ENCODE measurements at regions not wholly inside any gene's neighbourhood (a gene's known extent, or its start where the extent isn't known, plus 50 kb on each side); places are given as distances from the start of the nearest gene placed in this dataset.

GRCh38 chr9:134987906-134988700 lies 70.4 kb upstream of the FCN1 start:
- no peak for DNase-seq

DNA sequence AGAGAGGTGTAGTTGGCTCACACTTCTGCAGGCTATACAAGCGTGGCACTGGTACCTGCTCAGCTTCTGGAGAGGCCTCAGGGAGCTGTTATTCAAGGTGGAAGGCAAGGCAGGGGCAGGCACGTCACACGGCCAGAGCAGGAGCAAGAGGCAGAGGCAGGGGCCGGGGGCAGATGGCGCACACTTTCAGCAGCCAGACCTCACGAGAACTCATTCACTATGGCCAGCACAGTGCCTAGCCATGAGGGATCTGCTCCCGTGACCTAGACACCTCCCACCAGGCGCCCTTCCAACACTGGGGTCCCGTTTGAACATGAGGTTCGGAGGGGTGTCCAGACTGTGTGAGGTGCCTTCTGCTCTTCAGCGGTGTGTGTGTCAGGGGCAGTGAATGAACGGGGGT lies 71.0 kb upstream of the FCN1 start:
- DNase-seq = no peak

DNA sequence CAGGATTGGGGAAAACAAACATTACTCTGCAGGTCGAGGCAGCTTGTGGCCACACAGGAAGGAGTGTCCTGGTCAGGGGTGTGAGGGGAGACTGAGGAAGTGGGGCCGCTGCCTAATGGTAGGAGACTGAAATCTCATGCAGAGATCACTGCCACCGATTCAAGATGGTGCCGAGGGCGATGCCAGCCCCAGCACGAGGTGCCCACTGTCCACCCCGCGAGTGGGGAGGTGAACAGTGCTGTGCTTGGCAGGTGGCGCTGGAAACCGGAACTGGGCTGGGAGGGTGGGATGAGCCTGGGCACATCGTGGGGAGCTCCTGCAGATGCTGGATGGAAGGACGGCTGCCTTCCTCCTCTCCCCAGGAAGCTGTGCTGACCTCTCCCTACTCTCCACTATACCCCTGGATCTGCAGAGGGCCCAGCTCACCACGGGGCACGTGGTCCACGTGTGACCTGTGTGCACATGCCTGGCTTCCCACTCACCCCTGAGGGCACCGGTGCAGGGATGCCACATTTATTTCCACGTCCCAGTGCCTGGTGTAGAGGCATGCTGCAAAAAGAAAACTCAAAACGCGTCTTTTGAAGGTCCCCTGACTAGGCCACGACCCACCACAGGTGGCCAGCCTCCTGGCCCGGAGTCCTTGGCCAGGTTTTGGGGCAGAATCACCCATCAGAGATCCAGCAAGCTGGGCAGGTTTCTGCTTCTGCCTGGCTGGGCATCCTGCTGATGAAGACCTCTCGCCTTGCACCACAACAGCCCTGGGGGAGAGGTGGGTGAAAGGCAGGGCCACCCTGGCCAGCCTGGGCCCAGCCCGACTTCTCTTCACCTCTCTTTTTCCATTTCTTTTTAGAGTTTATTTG lies 71.7 kb upstream of the FCN1 start:
- DNase-seq = no peak

DNA sequence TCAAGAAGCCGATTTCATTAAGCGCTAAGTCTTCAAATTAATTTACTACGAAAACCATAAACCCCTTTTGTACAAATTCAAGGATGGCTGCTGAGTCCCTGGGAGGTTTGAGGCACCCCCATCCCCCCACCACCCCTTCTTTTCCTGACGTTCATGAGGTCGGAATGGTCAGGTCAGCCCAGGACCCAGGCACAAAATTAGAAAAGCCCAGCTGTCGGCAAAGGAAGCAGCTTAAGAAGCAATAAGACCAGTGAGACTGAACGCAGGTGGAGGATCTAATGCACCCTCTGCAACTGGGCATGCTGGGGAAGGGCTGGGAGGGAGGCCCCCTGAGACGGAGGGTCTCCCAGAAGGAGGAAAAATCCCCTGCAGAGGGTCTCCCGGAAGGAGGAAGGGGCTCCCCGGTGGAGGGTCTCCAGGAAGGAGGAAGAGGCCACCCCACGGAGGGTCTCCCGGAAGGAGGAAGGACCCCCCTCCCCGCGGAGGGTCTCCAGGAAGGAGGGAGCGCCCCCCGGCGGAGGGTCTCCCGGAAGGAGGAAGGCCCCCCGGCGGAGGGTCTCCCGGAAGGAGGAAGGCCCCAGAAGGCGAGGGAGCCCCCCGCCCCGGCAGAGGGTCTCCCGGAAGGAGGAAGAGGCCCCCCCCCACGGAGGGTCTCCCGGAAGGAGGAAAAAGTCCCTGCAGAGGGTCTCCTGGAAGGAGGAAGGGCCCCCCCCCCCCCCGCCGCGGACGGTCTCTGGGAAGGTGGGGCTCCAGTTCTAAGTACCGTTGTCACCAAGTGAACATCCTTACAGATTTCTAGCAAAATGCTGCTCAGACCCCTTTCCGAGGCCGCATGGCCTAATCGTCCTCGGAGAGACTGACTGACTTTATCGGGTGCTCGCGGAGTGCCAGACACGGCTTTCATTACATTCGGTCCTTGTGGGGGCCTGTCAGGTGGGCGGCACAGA lies 74.4 kb upstream of the FCN1 start:
- DNase-seq = no peak

GRCh38 chr9:134992755-134993124 lies 75.0 kb upstream of the FCN1 start:
- no peak for DNase-seq

DNA sequence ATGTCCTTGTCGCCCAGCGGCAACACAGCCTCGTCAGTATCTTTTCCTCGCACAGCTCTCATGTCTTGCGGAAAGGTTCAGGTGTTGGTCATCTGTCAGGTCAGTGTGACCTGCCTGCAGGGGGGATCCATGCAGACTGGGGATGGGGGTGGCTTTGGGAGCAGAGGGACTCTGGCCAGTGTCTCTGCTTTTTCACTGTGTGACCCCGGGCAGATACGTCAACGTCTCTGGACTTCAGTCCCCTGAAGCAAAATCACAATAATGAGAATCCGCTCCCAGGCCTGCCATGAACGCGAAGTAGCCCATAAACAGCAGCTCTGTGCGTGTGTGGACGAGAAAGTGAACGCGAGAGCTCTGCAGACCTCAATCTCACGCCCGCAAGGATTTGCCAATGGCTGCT lies 75.7 kb upstream of the FCN1 start:
- DNase-seq = no peak

GRCh38 chr9:134993996-134994720 lies 76.4 kb upstream of the FCN1 start:
- DNase-seq = no peak

DNA sequence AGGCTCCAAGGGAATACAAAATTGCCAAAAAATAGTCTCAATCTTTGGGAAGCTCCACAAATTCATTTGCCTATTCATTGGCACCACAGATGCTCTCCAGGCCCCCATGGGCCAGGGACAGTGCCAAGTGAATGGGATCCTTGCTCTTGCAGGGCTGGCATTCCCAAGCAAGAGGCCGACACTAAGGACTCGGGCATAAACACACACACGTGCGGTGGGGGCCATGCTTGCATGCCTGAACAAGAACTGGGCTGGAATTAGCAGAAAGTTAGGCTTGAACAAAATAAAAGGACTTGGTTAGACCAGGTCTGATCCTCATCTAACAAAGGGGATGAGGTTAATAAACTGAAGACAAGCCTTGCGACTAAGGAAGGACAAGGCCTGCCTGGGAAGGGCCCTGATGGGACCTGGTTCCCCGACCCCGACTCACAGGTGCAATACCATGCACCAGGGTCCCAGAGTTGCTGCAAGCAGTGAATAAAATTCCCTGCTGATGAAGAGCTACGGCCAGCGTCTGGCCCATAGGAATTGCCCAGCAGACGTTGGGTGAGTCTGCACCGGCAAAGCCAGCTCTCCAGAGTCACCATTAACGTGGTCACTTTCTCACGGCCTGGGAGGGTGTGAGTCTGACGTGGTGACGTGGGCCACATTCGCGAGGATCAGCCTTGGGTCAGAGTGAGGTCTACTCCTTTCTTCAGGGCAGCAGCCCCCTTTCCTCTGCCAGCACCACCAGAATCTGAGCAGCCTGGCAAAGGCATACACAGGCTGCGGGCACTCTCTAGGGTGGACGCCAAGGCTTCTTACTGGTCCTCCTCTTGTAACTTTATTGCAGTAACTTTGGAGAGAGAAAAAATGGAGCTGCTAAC lies 77.4 kb upstream of the FCN1 start:
- DNase-seq = no peak

DNA sequence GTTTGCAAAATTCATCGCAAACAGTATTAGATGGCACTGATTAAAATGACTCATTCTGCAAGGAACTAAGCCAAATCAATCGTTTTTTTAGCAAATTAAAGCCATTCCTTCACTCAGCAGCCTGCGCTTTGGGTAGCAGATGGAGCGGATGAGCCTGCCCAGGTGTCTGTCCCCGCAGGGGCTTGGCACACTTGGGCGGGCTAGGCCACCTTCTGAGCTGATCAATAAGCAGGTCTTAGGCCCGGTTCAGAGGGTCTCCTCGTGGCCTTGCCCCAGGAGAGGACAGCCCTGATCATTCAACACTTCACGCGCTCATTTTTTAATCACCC lies 78.0 kb upstream of the FCN1 start:
- DNase-seq = no peak

DNA sequence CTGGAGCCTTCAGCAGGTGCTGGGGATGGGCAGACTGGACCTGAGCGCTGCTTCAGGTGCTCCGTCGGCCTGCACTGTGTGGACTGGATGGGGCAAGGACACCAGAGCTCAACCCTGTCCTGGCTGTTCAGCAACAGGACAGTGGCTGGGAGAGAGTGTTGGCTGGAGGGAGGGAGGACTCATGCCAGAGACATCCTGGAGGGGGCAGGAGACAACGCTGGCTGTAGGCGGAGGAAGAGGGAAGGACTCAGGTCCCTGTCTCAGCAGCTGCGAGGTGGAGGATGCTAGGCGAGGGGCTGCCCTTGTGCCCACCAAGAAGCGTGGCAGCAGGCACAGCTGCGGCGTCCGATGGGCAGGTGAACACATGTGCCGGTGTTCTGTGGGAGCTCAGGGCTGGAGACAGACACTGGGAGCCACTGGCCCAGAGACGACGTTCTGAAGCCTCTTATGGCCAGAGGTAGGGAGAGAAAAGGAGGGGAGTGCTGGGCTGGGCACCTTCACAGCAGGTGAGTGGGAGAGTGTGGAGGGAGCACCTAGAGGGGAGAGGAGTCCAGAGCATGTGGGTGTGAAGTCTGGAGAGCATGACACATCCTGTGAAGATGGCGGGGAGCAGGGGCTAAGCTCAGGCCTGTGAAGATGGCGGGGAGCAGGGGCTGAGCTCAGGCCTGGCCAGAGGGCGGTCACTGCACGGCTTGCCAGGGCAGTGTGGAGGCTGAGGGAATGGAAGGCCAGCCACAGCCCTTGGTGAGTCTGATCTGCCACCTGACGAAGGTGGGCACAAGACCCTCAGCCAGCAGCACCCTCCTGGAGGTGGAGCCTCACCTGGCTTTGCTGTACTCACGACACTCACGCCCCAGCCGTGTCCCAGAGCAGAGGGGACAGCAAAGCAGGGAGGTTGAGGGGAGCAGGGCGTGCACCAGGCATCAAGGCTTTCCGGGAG lies 79.1 kb upstream of the FCN1 start:
- no peak for DNase-seq

DNA sequence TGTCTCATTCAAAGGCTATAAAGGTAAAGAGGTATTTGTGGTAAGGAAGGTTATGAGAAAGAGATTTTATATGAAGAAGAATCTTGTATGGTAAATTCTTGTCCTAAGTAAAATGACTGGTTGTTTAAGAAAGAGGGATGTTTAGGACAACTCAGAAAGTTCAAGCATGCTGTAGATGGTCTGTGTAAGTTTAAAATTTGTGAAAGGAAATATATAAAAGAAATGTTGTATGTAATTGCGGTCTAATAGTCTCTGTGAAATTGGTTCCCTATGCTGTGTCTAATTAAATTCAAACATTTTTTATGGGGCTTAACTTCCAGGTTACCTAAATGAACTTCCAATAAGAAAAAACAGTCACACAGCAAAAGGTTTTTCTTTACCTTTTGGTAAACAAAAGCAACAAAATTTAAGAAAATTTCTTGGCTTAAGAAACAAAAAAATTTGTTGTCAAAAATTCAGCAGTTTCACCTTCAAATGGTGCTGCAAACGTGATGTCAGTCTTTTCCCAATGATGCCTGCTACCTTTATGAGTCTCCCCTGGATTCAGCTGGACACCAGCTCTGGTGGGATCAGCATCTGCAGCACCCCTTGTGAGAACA lies 83.0 kb upstream of the FCN1 start:
- no peak for DNase-seq

GRCh38 chr9:135001526-135001925 lies 83.8 kb upstream of the FCN1 start:
- DNase-seq = no peak

DNA sequence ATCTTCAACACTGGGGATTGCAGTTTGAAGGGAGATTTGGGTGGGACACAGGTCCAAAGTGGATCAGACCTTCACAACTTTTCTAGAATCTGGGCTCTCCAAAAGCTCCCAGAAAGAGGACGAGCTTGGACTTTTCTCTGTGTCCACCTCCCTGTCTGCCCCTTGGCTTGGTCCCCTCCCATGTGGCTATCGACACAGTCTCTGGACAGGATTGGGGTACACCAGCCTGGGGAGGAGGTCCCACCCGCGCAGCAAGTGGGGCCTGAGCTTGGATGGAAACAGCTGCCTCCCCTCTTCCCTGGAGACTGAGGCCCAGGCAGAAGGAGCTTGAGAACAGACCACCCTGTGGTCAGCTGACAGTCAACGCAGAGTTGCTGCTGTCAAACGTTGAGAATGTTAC lies 84.6 kb upstream of the FCN1 start:
- no peak for DNase-seq

DNA sequence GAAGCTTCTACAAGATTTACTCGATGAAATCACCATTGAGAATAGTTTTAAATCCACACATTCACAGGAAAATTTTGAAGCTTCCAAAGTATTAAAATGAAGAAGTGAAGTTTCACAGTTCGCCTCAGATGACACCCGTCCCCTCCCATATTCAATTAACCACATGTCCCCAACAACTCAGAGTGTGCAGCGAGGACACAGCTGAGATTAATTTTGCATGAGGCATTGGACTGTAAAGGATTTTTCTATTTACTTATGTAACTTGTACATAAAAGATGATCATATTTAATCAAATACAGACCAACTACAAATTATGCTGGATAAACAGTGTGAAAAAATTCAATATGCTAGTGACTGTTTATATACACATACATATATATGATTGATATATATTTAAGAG lies 84.7 kb upstream of the OLFM1 start:
- DNase-seq = no peak

DNA sequence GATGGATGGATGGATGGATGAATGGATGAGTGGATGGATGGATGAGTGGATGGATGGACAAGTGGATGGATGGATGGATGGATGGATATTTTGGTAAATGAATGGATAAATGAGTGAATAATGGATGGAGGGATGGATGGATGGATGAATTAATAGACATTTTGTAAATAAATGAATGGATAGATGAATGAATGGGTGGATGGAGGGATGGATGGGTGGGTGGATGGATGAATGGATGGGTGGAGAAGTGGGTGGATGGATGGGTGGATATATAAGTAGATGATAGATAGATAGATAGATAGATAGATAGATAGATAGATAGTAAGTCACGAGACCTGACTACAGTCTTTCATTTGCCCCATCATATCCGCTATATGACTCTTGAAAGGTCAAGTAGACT lies 82.7 kb upstream of the OLFM1 start:
- DNase-seq = no peak

GRCh38 chr9:135006911-135007570 lies 80.4 kb upstream of the OLFM1 start:
- DNase-seq = no peak

- no peak for DNase-seq
These were observed 79.9 kb upstream of the OLFM1 start for GRCh38 chr9:135007601-135008000.

- DNase-seq = no peak
These were observed 79.1 kb upstream of the OLFM1 start for GRCh38 chr9:135008416-135008815.

DNA sequence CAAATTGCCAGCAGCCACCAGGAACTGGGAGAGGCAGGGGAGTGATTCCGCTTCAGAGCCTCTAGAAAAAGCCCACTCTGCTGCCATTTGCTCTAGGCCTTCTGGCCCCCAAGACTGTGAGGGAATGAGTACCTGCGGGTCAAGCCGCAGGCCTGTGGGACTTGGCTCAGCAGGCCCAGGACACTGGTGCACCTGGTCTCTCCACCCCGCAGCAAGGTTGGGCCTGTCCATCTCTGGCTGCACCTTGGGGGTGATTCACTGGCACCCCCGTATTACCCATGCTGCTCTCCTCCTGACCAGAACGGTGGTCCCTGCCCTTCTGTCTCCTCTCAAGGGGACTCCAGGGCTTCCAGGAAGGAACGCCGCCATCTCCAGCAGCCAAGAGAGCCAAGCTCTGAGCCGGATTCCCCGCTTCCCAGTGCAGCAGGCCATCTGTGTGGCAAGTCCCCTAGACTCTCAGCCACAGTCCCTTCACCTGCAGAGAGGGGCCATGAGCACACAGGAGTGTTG lies 78.4 kb upstream of the OLFM1 start:
- no peak for DNase-seq

Data from activated CD4-positive, alpha-beta T cell treated with anti-CD3 and anti-CD28 coated beads for 48 hours (primary cell).